HCT116 (cell line): ENCODE measurements at regions not wholly inside any gene's neighbourhood (a gene's known extent, or its start where the extent isn't known, plus 50 kb on each side); places are given as distances from the start of the nearest gene placed in this dataset.

Experiments
- ATAC-seq: fragments of 200-7000 bp; cut with Tn5 transposase; 2 replicates; pipeline ENCODE4 v1.9.1; 2020; ENCODE audit warnings: mild to moderate bottlenecking, moderate library complexity
- BruUV-seq: library from RNA; stranded (reverse); fragments of 400-500 nt; replicated peaks from 2 replicates; lab custom pipeline; 2021; lab: Mats Ljungman, UMichigan
- CTCF ChIA-PET: fragments of 300-600 bp; sonication (Branson Sonifier 250); formaldehyde crosslinking; loops from one replicate; lab custom pipeline; 2021; ENCODE audit warnings: antibody characterized with exemption; lab: Charles Lee
- POLR2A ChIA-PET: fragments of 300-600, 350-600 bp; sonication (Branson Sonifier 250); formaldehyde crosslinking; loops from one replicate; lab custom pipeline; 2021; ENCODE audit warnings: antibody characterized with exemption; lab: Charles Lee
- RAD21 ChIA-PET, 2 experiments: fragments of 300-600 bp; sonication (Branson Sonifier 250); formaldehyde crosslinking; loops; one replicate each; lab custom pipeline; 2023; ENCODE audit warnings: low total read pairs in 2 of 2; ENCODE audit not compliant: uncharacterized antibody in 2 of 2, unreplicated experiment in 2 of 2, low non-redundant PET in 1 of 2; lab: Charles Lee
- DNase-seq: peaks from one replicate; pipeline ENCODE4 v3.0.0-alpha.2; 2010; ENCODE audit warnings: low read depth, low spot score
- H2AFZ ChIP-seq: fragments of 200-600 bp; shearing (Covaris generic), sonication (generic); 2 replicates; pipeline ENCODE4 v1.6.1; 2017; ENCODE audit warnings: low read depth, mixed run types, mixed read lengths, antibody characterized with exemption, low read length; ENCODE audit not compliant: poor library complexity, severe bottlenecking
- H3K27ac ChIP-seq: 2 replicates; pipeline ENCODE4 v1.5.1; 2012; ENCODE audit warnings: low read depth, low read length
- H3K27me3 ChIP-seq: fragments of 200-600 bp; sonication (generic); 2 replicates; pipeline ENCODE4 v1.6.1; 2016; ENCODE audit warnings: mixed run types, low read length, mixed read lengths; ENCODE audit not compliant: insufficient read depth
- H3K36me3 ChIP-seq, 2 experiments: fragments of 200-500 bp in 1 of 2; fragments of 200-600 bp in 1 of 2; sonication (Bioruptor generic) in 1 of 2; sonication (generic) in 1 of 2; 2 replicates each; pipeline versions ENCODE4 v1.5.1 to v1.6.1; 2014 to 2016; ENCODE audit warnings: low read length in 2 of 2, inconsistent platforms in 1 of 2, mixed read lengths in 1 of 2, mixed run types in 1 of 2; ENCODE audit not compliant: insufficient read depth in 2 of 2, control insufficient read depth in 1 of 2
- H3K4me1 ChIP-seq, 2 experiments: fragments of 200-600 bp in 1 of 2; sonication (generic) in 1 of 2; 2 replicates each; pipeline versions ENCODE4 v1.5.1 to v1.6.1; 2012 to 2017; ENCODE audit warnings: low read length in 2 of 2, inconsistent platforms in 1 of 2, mild to moderate bottlenecking in 1 of 2, mixed read lengths in 1 of 2, mixed run types in 1 of 2, moderate library complexity in 1 of 2; ENCODE audit not compliant: insufficient read depth in 2 of 2, control insufficient read depth in 1 of 2
- H3K4me2 ChIP-seq: fragments of 200-600 bp; sonication (generic); 2 replicates; pipeline ENCODE4 v1.6.1; 2017; ENCODE audit warnings: mixed run types, low read length, mixed read lengths
- H3K4me3 ChIP-seq, 2 experiments: fragments of 200-600 bp in 1 of 2; sonication (generic) in 1 of 2; replicated peaks in 1 of 2; 2 replicates each; pipeline ENCODE4 v1.5.1; 2011 to 2016; ENCODE audit warnings: low read length in 2 of 2, control low read depth in 1 of 2, low read depth in 1 of 2, mild to moderate bottlenecking in 1 of 2, mixed read lengths in 1 of 2, mixed run types in 1 of 2
- H3K79me2 ChIP-seq: fragments of 200-600 bp; sonication (generic); 2 replicates; pipeline ENCODE4 v1.6.1; 2017; ENCODE audit warnings: mild to moderate bottlenecking, mixed run types, low read length, moderate library complexity, mixed read lengths; ENCODE audit not compliant: insufficient read depth
- H3K9ac ChIP-seq: fragments of 200-600 bp; sonication (generic); 2 replicates; pipeline ENCODE4 v1.6.1; 2016; ENCODE audit warnings: low read length, mixed read lengths
- H3K9me2 ChIP-seq: fragments of 200-600 bp; sonication (generic), shearing (Covaris generic); 2 replicates; pipeline ENCODE4 v1.6.1; 2017; ENCODE audit warnings: mixed run types, mild to moderate bottlenecking, moderate library complexity; ENCODE audit not compliant: insufficient read depth
- H3K9me3 ChIP-seq, 2 experiments: fragments of 200-500 bp in 1 of 2; fragments of 200-600 bp in 1 of 2; sonication (Bioruptor generic) in 1 of 2; sonication (generic) in 1 of 2; 2 replicates each; pipeline ENCODE4 v1.6.1; 2014 to 2017; ENCODE audit warnings: low read length in 2 of 2, mixed read lengths in 2 of 2, inconsistent platforms in 1 of 2, low read depth in 1 of 2, mild to moderate bottlenecking in 1 of 2, mixed run types in 1 of 2, moderate library complexity in 1 of 2; ENCODE audit not compliant: control insufficient read depth in 1 of 2, insufficient read depth in 1 of 2
- H4K20me1 ChIP-seq: fragments of 200-600 bp; sonication (generic), shearing (Covaris generic); 2 replicates; pipeline ENCODE4 v1.6.1; 2017; ENCODE audit warnings: mixed run types, mild to moderate bottlenecking, moderate library complexity; ENCODE audit not compliant: insufficient read depth
- CBX3 ChIP-seq: IDR thresholded peaks from 2 replicates; pipeline ENCODE4 v1.6.1; 2012; ENCODE audit warnings: low read depth
- CEBPB ChIP-seq: IDR thresholded peaks from 2 replicates; pipeline ENCODE4 v1.6.1; 2012; ENCODE audit warnings: low read depth
- CTCF ChIP-seq, 3 experiments: fragments of 200-600 bp in 1 of 3; sonication (generic) in 1 of 3; IDR thresholded peaks in 2 of 3; conservative IDR thresholded peaks in 1 of 3; 2 replicates each; pipeline ENCODE4 v1.5.1; 2012 to 2017; ENCODE audit warnings: low read depth in 2 of 3, low read length in 2 of 3, antibody characterized with exemption in 1 of 3, borderline replicate concordance in 1 of 3, control low read depth in 1 of 3, mild to moderate bottlenecking in 1 of 3, mixed read lengths in 1 of 3, mixed run types in 1 of 3, moderate library complexity in 1 of 3; ENCODE audit not compliant: insufficient read depth in 1 of 3
- EGR1 ChIP-seq: IDR thresholded peaks from 2 replicates; pipeline ENCODE4 v1.6.1; 2012; ENCODE audit warnings: low read depth
- ELF1 ChIP-seq: IDR thresholded peaks from 2 replicates; pipeline ENCODE4 v1.6.1; 2012; ENCODE audit warnings: low read depth, borderline replicate concordance
- EZH2phosphoT487 ChIP-seq: fragments of 200-600 bp; IDR thresholded peaks from 2 replicates; pipeline ENCODE4 v1.6.1; 2018; ENCODE audit warnings: antibody characterized with exemption, borderline replicate concordance
- FOSL1 ChIP-seq: IDR thresholded peaks from 2 replicates; pipeline ENCODE4 v1.6.1; 2012; ENCODE audit warnings: low read depth
- JUND ChIP-seq: IDR thresholded peaks from 2 replicates; pipeline ENCODE4 v1.6.1; 2012
- POLR2A ChIP-seq: IDR thresholded peaks from 2 replicates; pipeline ENCODE4 v1.7.0; 2011; ENCODE audit warnings: borderline replicate concordance; ENCODE audit not compliant: insufficient read depth, insufficient read length; ENCODE audit errors: extremely low read depth
- POLR2AphosphoS5 ChIP-seq: IDR thresholded peaks from 2 replicates; pipeline ENCODE4 v1.6.1; 2011; ENCODE audit warnings: mild to moderate bottlenecking, low read depth, low read length, moderate library complexity
- RAD21 ChIP-seq: IDR thresholded peaks from 2 replicates; pipeline ENCODE4 v1.6.1; 2012; ENCODE audit warnings: low read depth, mild to moderate bottlenecking
- REST ChIP-seq: IDR thresholded peaks from 2 replicates; pipeline ENCODE4 v1.6.1; 2012; ENCODE audit warnings: low read depth
- SIN3A ChIP-seq: IDR thresholded peaks from 2 replicates; pipeline ENCODE4 v1.6.1; 2012; ENCODE audit warnings: low read depth
- ZFX ChIP-seq: fragments of 450-650 bp; IDR thresholded peaks from 2 replicates; pipeline ENCODE4 v1.6.1; 2017
- ZNF274 ChIP-seq: fragments of 200-500 bp; sonication (Bioruptor generic); IDR thresholded peaks from 2 replicates; pipeline ENCODE4 v1.6.1; 2014; ENCODE audit warnings: mild to moderate bottlenecking, low read depth, low read length, inconsistent platforms
- intact Hi-C: fragments of 100-400 bp; cut with micrococcal nuclease; formaldehyde crosslinking; loops from 2 replicates; pipeline ENCODE4 v1.10.0; 2022
- TF ChIP-seq, protein P1 (sequence below): IDR thresholded peaks from 2 replicates; pipeline ENCODE4 v1.6.1; 2012
- TF ChIP-seq, protein P2 (sequence below): IDR thresholded peaks from 2 replicates; pipeline ENCODE4 v1.6.1; 2011; ENCODE audit warnings: mild to moderate bottlenecking, low read length, moderate library complexity; ENCODE audit not compliant: insufficient replicate concordance; ENCODE audit errors: extremely low read depth

DNA sequence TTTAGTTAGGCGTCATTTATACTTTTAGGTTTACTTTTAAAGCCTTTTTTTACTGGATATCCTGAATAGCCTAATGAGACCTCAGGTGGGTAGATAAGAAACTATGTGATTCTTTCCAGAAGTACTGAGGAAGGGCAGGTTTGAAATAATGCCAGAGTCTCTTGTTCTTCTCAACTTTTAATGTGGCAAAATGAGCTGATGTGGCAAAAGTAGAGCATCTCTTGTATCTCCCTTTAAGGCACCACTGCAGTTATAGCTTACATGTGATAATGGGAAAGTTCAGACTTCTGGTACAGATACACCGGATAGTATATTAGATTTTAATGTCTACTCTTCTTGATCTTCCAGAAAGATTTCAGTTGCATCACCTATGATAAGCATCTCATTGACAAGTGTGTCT, 1124.8 kb downstream of the LRFN5 start:
- RAD21 ChIA-PET = no interaction called here
- Histone ChIP-seq H3K4me2 (no peak overlapping the region), H3K79me2 (no peaks in the 10 kb centered on the region), H3K4me3 (no peak overlapping the region), H3K36me3 (no peaks in the 10 kb centered on the region), H3K4me1 (no peaks in the 10 kb centered on the region), H4K20me1 (no peaks in the 10 kb centered on the region), H2AFZ (no peak overlapping the region), H3K9ac (no peak overlapping the region), H3K9me2 (no peaks in the 10 kb centered on the region), H3K27me3 (no peaks in the 10 kb centered on the region)
- ATAC-seq (no peak), DNase-seq (no peak)
- intact Hi-C loops = no loop called here
- BruUV-seq = no TSS peak
- TF ChIP-seq EGR1 = no peak
- TF ChIP-seq FOSL1 = no peak
- TF ChIP-seq SIN3A = no peak
- TF ChIP-seq POLR2A = no peak
- no peak for TF ChIP-seq CBX3
- TF ChIP-seq EZH2phosphoT487 = no peak
- no peak for TF ChIP-seq ZFX
- no peak for TF ChIP-seq CEBPB
- TF ChIP-seq, protein P1, sequence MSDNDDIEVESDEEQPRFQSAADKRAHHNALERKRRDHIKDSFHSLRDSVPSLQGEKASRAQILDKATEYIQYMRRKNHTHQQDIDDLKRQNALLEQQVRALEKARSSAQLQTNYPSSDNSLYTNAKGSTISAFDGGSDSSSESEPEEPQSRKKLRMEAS = no peak
- TF ChIP-seq, protein P2, sequence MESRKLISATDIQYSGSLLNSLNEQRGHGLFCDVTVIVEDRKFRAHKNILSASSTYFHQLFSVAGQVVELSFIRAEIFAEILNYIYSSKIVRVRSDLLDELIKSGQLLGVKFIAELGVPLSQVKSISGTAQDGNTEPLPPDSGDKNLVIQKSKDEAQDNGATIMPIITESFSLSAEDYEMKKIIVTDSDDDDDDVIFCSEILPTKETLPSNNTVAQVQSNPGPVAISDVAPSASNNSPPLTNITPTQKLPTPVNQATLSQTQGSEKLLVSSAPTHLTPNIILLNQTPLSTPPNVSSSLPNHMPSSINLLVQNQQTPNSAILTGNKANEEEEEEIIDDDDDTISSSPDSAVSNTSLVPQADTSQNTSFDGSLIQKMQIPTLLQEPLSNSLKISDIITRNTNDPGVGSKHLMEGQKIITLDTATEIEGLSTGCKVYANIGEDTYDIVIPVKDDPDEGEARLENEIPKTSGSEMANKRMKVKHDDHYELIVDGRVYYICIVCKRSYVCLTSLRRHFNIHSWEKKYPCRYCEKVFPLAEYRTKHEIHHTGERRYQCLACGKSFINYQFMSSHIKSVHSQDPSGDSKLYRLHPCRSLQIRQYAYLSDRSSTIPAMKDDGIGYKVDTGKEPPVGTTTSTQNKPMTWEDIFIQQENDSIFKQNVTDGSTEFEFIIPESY = no peak
- TF ChIP-seq REST = no peak
- TF ChIP-seq ELF1 = no peak
- TF ChIP-seq RAD21 = no peak
- TF ChIP-seq POLR2AphosphoS5 = no peak
- no peak for TF ChIP-seq JUND
- no peak for TF ChIP-seq ZNF274
- TF ChIP-seq CTCF (IDR thresholded peaks at IDR 0.05 in 2 of 3, conservative IDR thresholded peaks at IDR 0.05 in 1 of 3; ENCODE audit: borderline replicate concordance in 1 of 3, insufficient read depth in 1 of 3, low read depth in 2 of 3, low read length in 2 of 3) = no peak
- TF ChIP-seq, all 23 proteins: peak for 0
- POLR2A ChIA-PET = no interaction called here
- Histone ChIP-seq H3K27ac (no peak overlapping the region), H3K9me3 (no peaks in the 10 kb centered on the region)
- CTCF ChIA-PET = no interaction called here
